ENCODE measurements at regions not wholly inside any gene's neighbourhood (a gene's known extent, or its start where the extent isn't known, plus 50 kb on each side); places are given as distances from the start of the nearest gene placed in this dataset.

GRCh38 chr3:87414271-87414670, 137.9 kb upstream of the POU1F1 start:
- no peak for DNase-seq (ENCODE audit: low spot score)

- DNase-seq (ENCODE audit: low spot score): no peak
Measured at GRCh38 chr3:87413814-87414213, 137.4 kb upstream of the POU1F1 start.

GRCh38 chr3:87410110-87410509, 133.7 kb upstream of the POU1F1 start:
- no peak for DNase-seq (ENCODE audit: low spot score)

- no peak for DNase-seq (ENCODE audit: low spot score)
Measured at GRCh38 chr3:87398168-87398801, 121.9 kb upstream of the POU1F1 start.

- no peak for DNase-seq (ENCODE audit: low spot score)
Measured at GRCh38 chr3:87397211-87397610, 120.8 kb upstream of the POU1F1 start.

GRCh38 chr3:87390821-87391220, 114.4 kb upstream of the POU1F1 start:
- DNase-seq (ENCODE audit: low spot score): no peak

DNA sequence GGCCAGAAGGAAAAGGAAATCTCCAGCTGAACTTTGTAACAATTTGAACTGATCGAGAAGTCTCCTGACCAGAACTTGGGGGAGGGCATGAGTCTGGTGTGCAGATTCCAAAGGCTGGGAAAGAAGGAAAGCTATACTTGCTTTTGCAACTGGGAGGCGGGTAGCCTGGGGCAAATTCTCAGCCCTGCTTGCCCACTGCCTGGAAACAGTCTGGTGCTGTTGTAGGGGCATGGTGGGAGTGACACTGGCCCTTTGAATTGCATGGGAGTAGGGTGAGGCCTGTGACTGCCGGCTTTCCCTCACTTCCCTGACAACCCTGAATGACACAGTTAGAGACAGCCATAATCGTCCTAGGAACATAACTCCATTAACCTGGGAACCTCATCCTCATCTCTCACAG, 114.0 kb upstream of the POU1F1 start:
- no peak for DNase-seq (ENCODE audit: low spot score)

DNA sequence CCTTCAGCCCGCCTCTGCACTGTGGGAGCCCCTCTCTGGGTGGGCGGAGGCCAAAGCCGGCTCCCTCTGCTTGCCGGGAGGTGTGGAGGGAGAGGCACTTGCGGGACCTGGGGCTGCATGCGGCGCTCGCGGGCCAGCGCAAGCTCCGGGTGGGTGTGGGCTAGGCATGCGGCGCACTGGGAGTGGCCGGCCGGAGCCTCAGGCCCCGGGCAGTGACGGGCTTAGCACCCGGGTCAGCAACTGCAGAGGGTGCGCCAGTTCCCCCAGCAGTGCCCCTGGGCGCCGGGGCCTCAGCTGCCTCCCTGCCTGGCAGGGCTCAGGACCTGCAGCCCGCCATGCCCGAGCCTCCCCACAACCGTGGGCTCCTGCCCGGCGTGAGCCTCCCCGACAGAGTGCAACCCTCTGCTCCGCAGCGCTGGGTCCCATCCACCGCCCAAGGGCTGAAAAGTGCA, 98.9 kb upstream of the POU1F1 start:
- no peak for DNase-seq (ENCODE audit: low spot score)

- no peak for DNase-seq (ENCODE audit: low spot score)
Measured at GRCh38 chr3:87370007-87370406, 93.6 kb upstream of the POU1F1 start.

GRCh38 chr3:87367736-87368135, 91.4 kb upstream of the POU1F1 start:
- DNase-seq (ENCODE audit: low spot score): no peak

GRCh38 chr3:87363721-87364120, 87.3 kb upstream of the POU1F1 start:
- DNase-seq (ENCODE audit: low spot score): no peak

DNA sequence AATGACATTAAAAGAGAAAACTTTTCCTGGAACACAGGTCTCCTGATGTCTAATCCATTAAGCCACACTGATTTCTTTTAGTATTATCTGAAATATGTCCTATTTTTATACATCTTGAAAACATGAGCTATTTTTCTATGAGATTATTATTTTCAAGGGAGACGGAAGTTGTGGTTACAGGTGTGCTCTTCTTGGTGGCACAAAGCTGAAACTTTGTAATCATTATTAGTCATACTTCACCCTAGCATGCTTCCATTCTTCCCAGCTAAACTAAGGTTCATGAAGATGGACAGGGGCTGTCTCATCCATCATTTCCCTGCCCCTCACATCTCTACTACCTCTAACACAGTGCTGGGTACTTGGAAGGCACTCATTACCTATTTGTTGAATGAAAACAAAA, 85.6 kb upstream of the POU1F1 start:
- DNase-seq (ENCODE audit: low spot score): no peak

GRCh38 chr3:87361271-87361670, 84.9 kb upstream of the POU1F1 start:
- DNase-seq (ENCODE audit: low spot score): no peak

DNA sequence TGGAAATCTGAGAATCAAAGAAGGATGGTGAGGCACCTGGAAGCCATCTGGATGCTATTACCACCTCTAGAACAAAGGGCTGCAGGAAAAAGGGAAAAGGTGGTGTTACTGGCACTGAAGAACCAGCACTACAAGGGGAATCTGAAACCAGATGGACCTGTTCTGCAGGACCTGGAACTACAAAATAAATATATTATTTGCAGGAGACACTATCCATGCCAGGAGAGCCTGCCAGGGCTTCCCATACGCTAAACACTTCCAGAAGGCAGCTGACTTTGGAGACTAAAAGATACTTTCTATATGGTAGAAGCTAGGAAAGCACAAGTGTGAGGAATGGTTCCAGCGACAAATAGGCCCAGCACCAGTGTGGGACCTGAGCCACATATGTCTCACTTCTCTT, 83.4 kb upstream of the POU1F1 start:
- DNase-seq (ENCODE audit: low spot score): peak; percentile 6

GRCh38 chr3:87359025-87359424, 82.6 kb upstream of the POU1F1 start:
- DNase-seq (ENCODE audit: low spot score): no peak

- DNase-seq (ENCODE audit: low spot score): no peak
Measured at GRCh38 chr3:87358066-87358465, 81.7 kb upstream of the POU1F1 start.

- no peak for DNase-seq (ENCODE audit: low spot score)
Measured at GRCh38 chr3:87354398-87354797, 78.0 kb upstream of the POU1F1 start.

DNA sequence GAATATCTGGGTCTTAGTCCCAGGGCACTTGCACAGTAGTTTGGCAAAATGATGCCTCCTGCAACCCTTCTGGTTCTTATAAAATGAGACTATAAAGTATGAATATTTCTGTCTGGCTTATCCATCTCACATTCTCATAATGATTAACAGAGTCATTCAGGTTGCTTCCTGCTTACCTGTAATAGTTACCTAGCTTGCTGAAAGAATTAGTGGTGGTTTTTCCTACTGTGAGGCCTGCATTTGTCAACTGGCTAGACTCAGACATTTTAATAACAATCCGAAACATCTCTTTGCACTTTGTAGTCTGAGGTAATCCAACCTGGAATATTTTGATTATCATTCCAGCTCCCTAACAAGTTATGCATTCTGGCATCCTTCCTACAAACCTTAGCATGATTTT, 75.6 kb upstream of the POU1F1 start:
- DNase-seq (ENCODE audit: low spot score): no peak

DNA sequence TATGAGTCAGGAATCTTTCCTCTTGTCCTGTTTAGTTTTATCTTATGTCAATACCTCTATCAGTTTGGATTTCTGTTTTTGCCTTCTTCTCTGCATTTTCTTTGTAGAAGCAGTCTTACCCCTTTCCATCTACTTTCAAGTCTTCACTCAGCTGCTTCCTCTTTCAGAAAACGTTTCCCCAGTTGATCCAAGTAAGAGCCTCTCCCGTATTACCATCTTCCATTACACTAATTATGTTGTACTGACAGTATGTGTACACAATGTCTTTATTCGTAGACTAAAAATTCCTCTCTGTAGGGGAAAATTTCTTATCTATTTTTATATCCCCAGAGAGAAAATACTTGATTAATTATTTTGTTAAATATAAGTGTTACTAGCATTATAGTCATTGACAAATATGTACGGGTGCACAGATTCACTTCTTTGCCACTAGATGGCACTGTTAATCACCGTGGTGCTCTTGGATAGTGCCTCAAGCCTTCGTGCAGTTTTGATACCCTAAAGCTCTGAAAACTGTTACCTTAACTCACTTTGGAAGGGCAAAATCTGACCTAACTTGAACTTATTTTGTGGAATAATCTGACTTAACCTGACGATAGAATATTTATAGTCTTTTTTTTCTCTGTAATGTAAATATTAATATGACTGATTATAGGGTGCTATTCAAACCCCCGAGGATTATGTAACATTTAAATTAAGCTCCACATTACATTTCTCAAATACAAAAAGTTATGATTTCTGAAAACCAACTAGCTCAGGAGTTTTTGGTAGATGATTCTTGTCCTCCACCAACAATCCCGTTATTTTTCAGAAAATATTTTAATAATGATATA, 74.2 kb upstream of the POU1F1 start:
- DNase-seq (ENCODE audit: low spot score): peak; percentile 66

DNA sequence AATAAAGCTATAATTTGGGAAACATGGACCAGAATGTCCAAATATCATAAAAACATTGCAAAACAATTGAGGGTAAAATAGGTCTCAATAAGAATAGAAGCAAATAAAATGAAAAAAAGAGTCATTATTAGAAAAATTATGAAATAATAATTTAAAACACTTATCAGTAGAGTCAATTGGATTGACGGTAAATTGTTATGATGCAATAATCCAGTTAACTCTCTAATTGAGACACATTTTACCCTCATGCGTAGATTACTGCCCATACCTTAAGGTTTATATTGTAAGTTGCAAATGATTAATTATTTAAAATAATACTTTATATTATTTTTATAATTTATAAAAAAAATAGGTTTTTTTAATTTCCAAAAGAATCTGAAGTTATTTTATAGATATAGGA, 73.4 kb upstream of the POU1F1 start:
- no peak for DNase-seq (ENCODE audit: low spot score)

DNA sequence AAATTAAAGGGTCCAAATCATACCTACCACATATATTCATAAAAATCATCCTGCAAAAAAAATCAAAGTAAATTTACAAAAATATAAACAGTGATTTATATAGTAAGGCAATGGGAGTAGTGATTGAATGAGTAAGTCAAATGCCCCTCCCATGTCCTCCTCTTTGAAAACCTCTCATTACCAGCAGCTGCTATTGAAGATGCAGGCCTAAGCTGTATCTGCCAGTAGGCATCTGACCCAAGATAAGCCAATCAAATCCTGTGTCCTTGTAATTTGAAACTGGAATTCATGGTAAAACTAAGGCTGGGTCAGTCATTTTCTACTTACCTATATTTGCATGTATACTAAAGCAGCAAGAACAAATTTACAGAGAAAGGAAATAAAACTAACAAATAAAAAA, 60.4 kb upstream of the POU1F1 start:
- no peak for DNase-seq (ENCODE audit: low spot score)

GRCh38 chr3:87335931-87336330, 59.5 kb upstream of the POU1F1 start:
- DNase-seq (ENCODE audit: low spot score): no peak

GRCh38 chr3:87333393-87333892, 57.1 kb upstream of the POU1F1 start:
- no peak for DNase-seq (ENCODE audit: low spot score)

DNA sequence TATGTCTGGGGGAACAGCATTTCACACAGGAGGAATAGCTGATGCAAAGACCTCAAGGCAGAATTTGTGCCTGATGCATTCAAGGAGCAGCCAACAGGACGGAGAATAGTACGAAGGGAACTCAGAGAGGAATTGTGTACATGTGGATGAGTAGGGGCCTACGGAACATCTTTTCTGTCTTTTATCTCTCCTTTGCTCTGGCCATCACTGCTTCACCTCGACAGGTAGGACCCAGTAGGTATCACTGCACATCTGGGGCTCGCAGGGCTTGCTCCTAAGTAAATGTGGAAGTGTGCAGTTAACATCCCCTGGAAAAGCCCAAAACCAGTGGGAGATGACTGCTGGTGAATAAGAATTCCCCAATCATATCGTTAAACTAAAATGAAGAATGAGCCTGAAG, 56.4 kb upstream of the POU1F1 start:
- DNase-seq (ENCODE audit: low spot score): no peak
